OCI-LY7 (cell line): ENCODE measurements at regions not wholly inside any gene's neighbourhood (a gene's known extent, or its start where the extent isn't known, plus 50 kb on each side); places are given as distances from the start of the nearest gene placed in this dataset.

Experiments
- BruUV-seq: library from RNA; stranded (reverse); fragments of 400-500 nt; replicated peaks from 2 replicates; lab custom pipeline; 2021; lab: Mats Ljungman, UMichigan
- CTCF ChIA-PET: fragments of 300-600 bp; sonication (Branson Sonifier 250); formaldehyde crosslinking; loops from one replicate; lab custom pipeline; 2022; ENCODE audit warnings: antibody characterized with exemption; ENCODE audit not compliant: unreplicated experiment; lab: Charles Lee
- POLR2A ChIA-PET: fragments of 300-600 bp; sonication (Branson Sonifier 250); formaldehyde crosslinking; loops from one replicate; lab custom pipeline; 2022; ENCODE audit warnings: antibody characterized with exemption; lab: Charles Lee
- DNase-seq: peaks from one replicate; pipeline ENCODE4 v3.0.0-alpha.2; 2015; ENCODE audit warnings: low spot score
- H2AFZ ChIP-seq: fragments of 200-600 bp; sonication (generic), shearing (Covaris generic); 2 replicates; pipeline ENCODE4 v1.6.1; 2014; ENCODE audit warnings: mild to moderate bottlenecking, antibody characterized with exemption, low read length, moderate library complexity
- H3K27ac ChIP-seq: fragments of 200-600 bp; sonication (generic); 2 replicates; pipeline ENCODE4 v1.5.1; 2014; ENCODE audit warnings: mixed run types, low read depth, mild to moderate bottlenecking, moderate library complexity, low read length, inconsistent platforms; ENCODE audit not compliant: poor library complexity, severe bottlenecking
- H3K36me3 ChIP-seq: fragments of 200-600 bp; sonication (generic); 2 replicates; pipeline ENCODE4 v1.6.1; 2014; ENCODE audit warnings: mild to moderate bottlenecking, antibody characterized with exemption, low read length, moderate library complexity, mixed read lengths; ENCODE audit not compliant: insufficient read depth
- H3K4me1 ChIP-seq: fragments of 200-600 bp; sonication (generic); 2 replicates; pipeline ENCODE4 v1.5.1; 2014; ENCODE audit warnings: mild to moderate bottlenecking, low read length; ENCODE audit not compliant: insufficient read depth, poor library complexity, severe bottlenecking
- H3K4me2 ChIP-seq: fragments of 200-600 bp; sonication (generic); 2 replicates; pipeline ENCODE4 v1.6.1; 2014; ENCODE audit warnings: mild to moderate bottlenecking, low read length
- H3K4me3 ChIP-seq: fragments of 200-600 bp; sonication (generic); 2 replicates; pipeline ENCODE4 v1.5.1; 2014; ENCODE audit warnings: mild to moderate bottlenecking, low read depth, low read length; ENCODE audit not compliant: poor library complexity, severe bottlenecking
- H3K79me2 ChIP-seq: fragments of 200-600 bp; sonication (generic); 2 replicates; pipeline ENCODE4 v1.6.1; 2016; ENCODE audit warnings: low read depth, mild to moderate bottlenecking, low read length, moderate library complexity, mixed read lengths; ENCODE audit not compliant: insufficient read depth
- H3K9me2 ChIP-seq: fragments of 200-600 bp; sonication (generic); 2 replicates; pipeline ENCODE4 v1.6.1; 2016; ENCODE audit warnings: mild to moderate bottlenecking, low read length, mixed read lengths; ENCODE audit not compliant: insufficient read depth
- H3K9me3 ChIP-seq: fragments of 200-600 bp; sonication (generic); 2 replicates; pipeline ENCODE4 v1.6.1; 2014; ENCODE audit warnings: mild to moderate bottlenecking, mixed run types, low read length, mixed read lengths
- H4K20me1 ChIP-seq: fragments of 200-600 bp; sonication (generic); 2 replicates; pipeline ENCODE4 v1.6.1; 2014; ENCODE audit warnings: mild to moderate bottlenecking, antibody characterized with exemption, low read length, moderate library complexity, mixed read lengths; ENCODE audit not compliant: insufficient read depth
- EZH2phosphoT487 ChIP-seq: fragments of 200-600 bp; sonication (generic); IDR thresholded peaks from 2 replicates; pipeline ENCODE4 v1.6.1; 2018; ENCODE audit warnings: low read depth, borderline replicate concordance, mild to moderate bottlenecking, mixed run types, antibody characterized with exemption, low read length, moderate library complexity, mixed read lengths
- intact Hi-C: fragments of 100-400 bp; cut with micrococcal nuclease; formaldehyde crosslinking; loops from one replicate; pipeline ENCODE4 v1.10.0; 2022; ENCODE audit not compliant: unreplicated experiment
- TF ChIP-seq, protein P1 (sequence below): fragments of 200-600 bp; sonication (generic); conservative IDR thresholded peaks from 2 replicates; pipeline ENCODE4 v1.5.1; 2014; ENCODE audit warnings: mild to moderate bottlenecking, antibody characterized with exemption, low read length, moderate library complexity, mixed read lengths

DNA sequence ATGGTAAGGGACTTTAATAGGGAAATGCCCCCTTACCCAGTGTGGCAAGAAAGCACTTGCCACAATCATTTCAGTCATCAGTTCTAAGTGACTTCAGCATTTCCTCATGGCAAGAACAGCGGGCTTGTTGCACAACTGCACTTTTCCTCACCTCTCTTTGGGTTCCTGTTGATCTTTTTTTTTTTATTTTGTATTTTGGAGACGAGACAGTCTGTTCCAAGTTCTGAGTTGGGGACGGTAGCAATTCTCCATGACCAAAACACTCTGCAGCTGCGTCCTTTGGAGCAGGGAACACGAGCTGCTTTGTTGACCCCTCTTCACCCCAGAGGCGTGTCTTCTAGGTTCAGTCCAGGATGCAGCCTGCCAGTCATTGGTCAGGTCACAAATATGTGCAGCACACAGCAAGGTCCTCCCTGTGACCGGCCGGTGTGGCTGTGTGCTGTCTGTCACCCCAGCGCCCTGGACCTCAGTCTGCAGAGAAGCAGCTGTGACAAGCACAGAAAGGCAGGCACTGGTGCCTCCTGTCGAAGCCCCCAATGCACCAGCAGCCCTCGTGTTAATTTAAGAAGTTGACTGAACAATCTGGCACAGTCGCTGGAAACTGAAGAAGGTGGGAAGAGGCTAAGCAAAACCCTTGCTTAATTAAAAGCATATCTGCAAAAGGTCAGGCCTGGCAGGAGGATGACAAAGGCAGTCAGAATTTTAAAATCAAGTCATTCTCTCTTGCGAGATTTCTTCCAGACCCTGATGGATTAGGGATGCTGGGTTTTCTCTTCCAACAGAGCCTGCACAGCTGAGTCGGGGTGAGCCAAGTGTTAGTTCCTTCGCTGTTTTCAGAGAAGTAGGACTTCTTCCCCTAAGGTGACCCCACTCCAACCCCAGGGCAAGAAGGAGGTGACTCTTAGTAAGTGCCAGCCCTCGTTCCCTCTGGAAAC lies 96.7 kb upstream of the COPS8 start:
- no peaks in the 10 kb centered on the region for H3K79me2 ChIP-seq
- no peaks in the 10 kb centered on the region for H3K36me3 ChIP-seq
- ChIA-PET CTCF (no interaction called here), POLR2A (no interaction called here)
- H3K27ac ChIP-seq, result no peak overlapping the region
- BruUV-seq, result no TSS peak
- TF ChIP-seq, protein P1, sequence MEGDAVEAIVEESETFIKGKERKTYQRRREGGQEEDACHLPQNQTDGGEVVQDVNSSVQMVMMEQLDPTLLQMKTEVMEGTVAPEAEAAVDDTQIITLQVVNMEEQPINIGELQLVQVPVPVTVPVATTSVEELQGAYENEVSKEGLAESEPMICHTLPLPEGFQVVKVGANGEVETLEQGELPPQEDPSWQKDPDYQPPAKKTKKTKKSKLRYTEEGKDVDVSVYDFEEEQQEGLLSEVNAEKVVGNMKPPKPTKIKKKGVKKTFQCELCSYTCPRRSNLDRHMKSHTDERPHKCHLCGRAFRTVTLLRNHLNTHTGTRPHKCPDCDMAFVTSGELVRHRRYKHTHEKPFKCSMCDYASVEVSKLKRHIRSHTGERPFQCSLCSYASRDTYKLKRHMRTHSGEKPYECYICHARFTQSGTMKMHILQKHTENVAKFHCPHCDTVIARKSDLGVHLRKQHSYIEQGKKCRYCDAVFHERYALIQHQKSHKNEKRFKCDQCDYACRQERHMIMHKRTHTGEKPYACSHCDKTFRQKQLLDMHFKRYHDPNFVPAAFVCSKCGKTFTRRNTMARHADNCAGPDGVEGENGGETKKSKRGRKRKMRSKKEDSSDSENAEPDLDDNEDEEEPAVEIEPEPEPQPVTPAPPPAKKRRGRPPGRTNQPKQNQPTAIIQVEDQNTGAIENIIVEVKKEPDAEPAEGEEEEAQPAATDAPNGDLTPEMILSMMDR, result no peak
- no peak for TF ChIP-seq EZH2phosphoT487
- no peaks in the 10 kb centered on the region for H3K9me2 ChIP-seq
- H3K4me1 ChIP-seq, result no peaks in the 10 kb centered on the region
- no peak overlapping the region for H3K4me2 ChIP-seq
- intact Hi-C loops, result no loop called here
- no peak overlapping the region for H2AFZ ChIP-seq
- H3K4me3 ChIP-seq, result no peak overlapping the region
- DNase-seq, result no peak
- no peaks in the 10 kb centered on the region for H4K20me1 ChIP-seq
- H3K9me3 ChIP-seq, result no peaks in the 10 kb centered on the region

DNA sequence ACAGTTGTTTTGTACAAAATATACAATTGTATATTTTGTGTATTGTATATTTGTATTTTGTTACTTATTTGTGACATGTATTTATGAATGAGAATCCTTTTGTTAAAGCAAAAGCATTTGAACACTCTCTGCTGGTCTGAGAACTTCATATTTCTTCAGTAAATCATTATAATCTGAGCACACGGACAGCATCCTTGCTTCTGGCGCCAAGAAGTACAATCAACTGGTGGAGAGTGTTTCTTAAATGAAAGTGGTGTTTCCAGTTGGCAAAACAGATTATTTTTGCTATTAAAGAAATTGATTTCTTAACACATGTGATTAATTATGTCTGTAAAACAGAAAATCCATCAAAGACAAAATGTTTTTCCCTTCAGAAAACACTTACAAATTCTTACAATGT lies 95.1 kb upstream of the COPS8 start:
- Histone ChIP-seq H3K9me2 (no peaks in the 10 kb centered on the region), H3K9me3 (no peaks in the 10 kb centered on the region), H3K79me2 (no peaks in the 10 kb centered on the region), H3K4me1 (no peaks in the 10 kb centered on the region), H3K36me3 (no peaks in the 10 kb centered on the region), H3K27ac (no peak overlapping the region), H4K20me1 (no peaks in the 10 kb centered on the region), H3K4me2 (no peak overlapping the region), H3K4me3 (no peak overlapping the region), H2AFZ (no peak overlapping the region)
- POLR2A ChIA-PET, result no interaction called here
- TF ChIP-seq, protein P1, result no peak
- TF ChIP-seq EZH2phosphoT487, result no peak
- CTCF ChIA-PET, result no interaction called here
- BruUV-seq, result no TSS peak
- intact Hi-C loops, result no loop called here
- no peak for DNase-seq

DNA sequence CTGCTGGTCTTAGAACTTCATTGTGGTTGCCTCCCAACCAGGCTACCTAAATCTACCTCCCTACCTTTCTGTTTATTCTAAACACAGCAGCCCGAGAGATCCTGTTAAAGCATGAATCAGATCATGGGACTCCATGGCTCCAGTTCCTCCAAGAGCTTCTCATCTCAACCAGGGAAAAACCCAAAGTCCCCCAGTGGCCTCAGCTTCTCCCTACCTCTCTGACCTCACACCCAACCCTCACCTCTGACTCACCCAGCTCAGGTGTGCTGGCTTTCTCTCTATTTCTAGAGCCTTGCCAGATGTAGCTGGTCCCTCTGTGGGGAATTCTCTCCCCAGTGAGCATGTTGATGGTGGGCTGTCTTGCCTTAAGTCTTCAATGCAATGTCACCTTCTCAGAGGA lies 93.8 kb upstream of the COPS8 start:
- no peak overlapping the region for H3K27ac ChIP-seq
- H3K4me2 ChIP-seq, result no peak overlapping the region
- H3K79me2 ChIP-seq, result no peaks in the 10 kb centered on the region
- TF ChIP-seq EZH2phosphoT487, result no peak
- TF ChIP-seq, protein P1, result no peak
- no peaks in the 10 kb centered on the region for H4K20me1 ChIP-seq
- ChIA-PET CTCF (no interaction called here), POLR2A (no interaction called here)
- H3K4me3 ChIP-seq, result no peak overlapping the region
- no peak overlapping the region for H2AFZ ChIP-seq
- intact Hi-C loops, result no loop called here
- no peak for DNase-seq
- no peaks in the 10 kb centered on the region for H3K9me2 ChIP-seq
- H3K9me3 ChIP-seq, result no peaks in the 10 kb centered on the region
- H3K4me1 ChIP-seq, result no peaks in the 10 kb centered on the region
- H3K36me3 ChIP-seq, result no peaks in the 10 kb centered on the region
- no TSS peak for BruUV-seq
